ENCODE measurements at regions not wholly inside any gene's neighbourhood (a gene's known extent, or its start where the extent isn't known, plus 50 kb on each side); places are given as distances from the start of the nearest gene placed in this dataset.

GRCh38 chr12:34291426-34291901 lies 269.2 kb downstream of the ALG10 start:
- intact Hi-C loops (cut with DNase I), result no loop called here
- Histone ChIP-seq H3K36me3 (replicated peaks in 1 of 2; ENCODE audit: insufficient read depth in 1 of 2, low read depth in 2 of 2) (no peaks in the 10 kb centered on the region), H3K4me3 (no peak overlapping the region), H3K4me1 (no peaks in the 10 kb centered on the region), H3K9me3 (peaks cover 0 to 25% (median 0%) of the 10 kb centered on the region in 3 donors), H3K27ac (no peak overlapping the region), H3K27me3 (no peaks in the 10 kb centered on the region)
- 55 to 71% methylated on average over 17 to 19 of the region's 19 CpGs for WGBS, 2 donors
- no peak for TF ChIP-seq CTCF (IDR thresholded peaks at IDR 0.05)
- no peak for TF ChIP-seq POLR2A (IDR thresholded peaks at IDR 0.05)
- DNase-seq (peak in 3 of 4 donors; percentile 1 to 7 (median 4)), ATAC-seq (no peak)

- WGBS, 2 donors, result 53 to 67% methylated on average over 34 of the region's 34 CpGs
- no peaks in the 10 kb centered on the region for H3K4me1 ChIP-seq
- TF ChIP-seq POLR2A (IDR thresholded peaks at IDR 0.05) (no peak), CTCF (IDR thresholded peaks at IDR 0.05) (no peak)
- H3K4me3 ChIP-seq, result no peak overlapping the region
- intact Hi-C loops (cut with DNase I), result no loop called here
- no peaks in the 10 kb centered on the region for H3K36me3 ChIP-seq (replicated peaks in 1 of 2; ENCODE audit: insufficient read depth in 1 of 2, low read depth in 2 of 2)
- peak in 3 of 4 donors; percentile 2 to 3 (median 2) for DNase-seq
- peaks cover 0 to 25% (median 0%) of the 10 kb centered on the region in 3 donors for H3K9me3 ChIP-seq
- ATAC-seq, result no peak
- no peaks in the 10 kb centered on the region for H3K27me3 ChIP-seq
- H3K27ac ChIP-seq, result no peak overlapping the region
Observed at GRCh38 chr12:34292736-34293625, 270.7 kb downstream of the ALG10 start.

GRCh38 chr12:34294137-34294536 lies 271.8 kb downstream of the ALG10 start:
- Histone ChIP-seq H3K27me3 (no peaks in the 10 kb centered on the region), H3K4me3 (no peak overlapping the region), H3K27ac (no peak overlapping the region), H3K4me1 (no peaks in the 10 kb centered on the region), H3K36me3 (replicated peaks in 1 of 2; ENCODE audit: insufficient read depth in 1 of 2, low read depth in 2 of 2) (no peaks in the 10 kb centered on the region), H3K9me3 (peaks cover 0 to 29% (median 0%) of the 10 kb centered on the region in 3 donors)
- WGBS, 2 donors, result 59 to 73% methylated on average over 13 of the region's 13 CpGs
- TF ChIP-seq CTCF (IDR thresholded peaks at IDR 0.05), result no peak
- no peak for TF ChIP-seq POLR2A (IDR thresholded peaks at IDR 0.05)
- intact Hi-C loops (cut with DNase I), result no loop called here
- ATAC-seq (no peak), DNase-seq (peak in 1 of 4 donors; percentile 4)

- no peak overlapping the region for H3K27ac ChIP-seq
- DNase-seq, result peak in 2 of 4 donors; percentile 2
- TF ChIP-seq CTCF (IDR thresholded peaks at IDR 0.05), result no peak
- no peak for TF ChIP-seq POLR2A (IDR thresholded peaks at IDR 0.05)
- no peak overlapping the region for H3K4me3 ChIP-seq
- intact Hi-C loops (cut with DNase I), result no loop called here
- ATAC-seq, result no peak
- H3K9me3 ChIP-seq, result peaks cover 0 to 27% (median 0%) of the 10 kb centered on the region in 3 donors
- H3K36me3 ChIP-seq (replicated peaks in 1 of 2; ENCODE audit: insufficient read depth in 1 of 2, low read depth in 2 of 2), result no peaks in the 10 kb centered on the region
- WGBS, 2 donors, result 57 to 70% methylated on average over 22 to 23 of the region's 23 CpGs
- no peaks in the 10 kb centered on the region for H3K27me3 ChIP-seq
- no peaks in the 10 kb centered on the region for H3K4me1 ChIP-seq
Observed at GRCh38 chr12:34294671-34295365, 272.5 kb downstream of the ALG10 start.

Data from body of pancreas (tissue), 4 donors.